ENCODE measurements at regions not wholly inside any gene's neighbourhood (a gene's known extent, or its start where the extent isn't known, plus 50 kb on each side); places are given as distances from the start of the nearest gene placed in this dataset.

DNA sequence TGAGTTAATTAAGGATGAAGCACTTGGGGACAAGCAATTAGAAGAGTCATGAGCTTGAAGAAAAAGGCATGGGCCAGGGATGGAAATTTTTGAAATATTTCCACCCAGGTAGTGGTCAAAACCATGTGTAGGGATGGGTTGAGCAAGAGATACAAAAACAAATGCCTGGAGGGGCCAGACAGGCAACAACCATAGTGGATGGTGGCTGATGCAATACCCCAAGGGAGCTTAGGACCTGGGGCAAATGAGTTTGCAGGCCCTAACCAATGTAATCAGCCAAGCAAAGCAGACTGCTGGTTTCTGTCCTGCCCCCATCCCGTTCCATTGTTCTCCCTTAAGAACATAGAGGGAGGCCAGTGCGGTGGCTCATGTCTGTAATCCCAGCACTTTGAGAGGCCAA is 119.1 kb upstream of the FGGY start:
- Histone ChIP-seq H3K27me3 (ENCODE audit: control insufficient read depth, insufficient read depth, low read length) (no peaks in the 10 kb centered on the region), H3K36me3 (replicated peaks; ENCODE audit: control insufficient read depth, insufficient read depth, low read length) (no peaks in the 10 kb centered on the region), H3K4me3 (ENCODE audit: insufficient read depth, low read depth, low read length) (no peak overlapping the region)
- DNase-seq, result no peak

DNA sequence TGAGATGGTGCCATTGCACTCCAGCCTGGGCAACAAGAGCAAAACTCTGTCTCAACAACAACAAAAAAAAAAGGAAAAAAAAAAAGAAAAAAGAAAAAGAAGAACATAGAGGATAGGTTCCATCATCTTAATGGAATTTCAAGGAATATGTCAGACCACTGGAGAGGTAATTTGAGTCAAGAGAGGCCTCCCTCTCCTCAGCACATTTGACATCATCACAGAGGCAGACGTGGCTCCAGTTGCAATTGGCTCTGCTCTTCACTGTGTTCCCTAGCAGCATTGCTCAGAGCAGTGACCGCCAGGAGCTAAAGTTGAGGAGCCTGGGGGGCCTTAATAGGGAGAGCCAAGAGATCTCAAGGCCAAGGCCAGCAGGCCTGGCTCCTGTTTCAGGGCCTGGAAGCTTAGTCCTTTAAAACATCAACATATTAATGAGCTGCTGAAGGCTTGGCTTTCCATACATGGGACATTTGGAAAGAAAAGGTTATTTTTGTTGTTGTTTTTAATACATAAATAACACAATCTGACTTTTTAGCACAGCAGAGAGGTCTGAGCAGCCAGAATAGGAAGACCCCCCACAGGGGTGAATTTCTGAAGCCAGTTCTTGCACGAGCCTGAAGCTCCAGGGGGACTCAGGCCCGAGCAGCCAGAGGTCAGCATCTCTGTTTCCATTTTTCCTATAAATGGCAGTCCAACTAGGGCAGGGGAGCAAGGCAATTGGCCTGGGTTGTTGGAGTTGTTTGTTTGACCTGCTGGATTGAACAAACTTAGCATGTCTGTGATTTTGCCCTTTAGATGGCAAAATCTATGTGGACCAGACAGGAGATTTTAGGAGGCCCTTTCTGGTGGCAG is 118.3 kb upstream of the FGGY start:
- no peaks in the 10 kb centered on the region for H3K36me3 ChIP-seq (replicated peaks; ENCODE audit: control insufficient read depth, insufficient read depth, low read length)
- H3K4me3 ChIP-seq (ENCODE audit: insufficient read depth, low read depth, low read length), result no peak overlapping the region
- H3K27me3 ChIP-seq (ENCODE audit: control insufficient read depth, insufficient read depth, low read length), result no peaks in the 10 kb centered on the region
- no peak for DNase-seq

DNA sequence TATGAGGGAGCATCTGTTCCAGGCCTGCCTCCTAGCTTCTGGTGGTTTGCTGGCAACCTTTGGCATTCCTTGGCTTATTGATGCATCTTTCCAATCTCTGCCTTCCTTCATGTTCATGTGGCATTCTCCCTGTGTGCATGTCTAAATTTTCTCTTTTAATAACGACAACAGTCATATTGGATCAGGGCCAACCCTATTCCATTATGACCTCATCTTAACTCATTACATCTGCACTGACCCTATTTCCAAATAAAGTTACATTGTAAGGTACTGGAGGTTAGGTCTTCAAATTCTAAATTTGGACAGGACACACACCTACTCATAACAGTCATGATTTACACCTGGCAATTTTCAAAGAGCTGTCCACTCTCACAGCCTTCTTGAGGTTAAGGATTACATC is 117.2 kb upstream of the FGGY start:
- no peaks in the 10 kb centered on the region for H3K36me3 ChIP-seq (replicated peaks; ENCODE audit: control insufficient read depth, insufficient read depth, low read length)
- no peak overlapping the region for H3K4me3 ChIP-seq (ENCODE audit: insufficient read depth, low read depth, low read length)
- no peak for DNase-seq

DNA sequence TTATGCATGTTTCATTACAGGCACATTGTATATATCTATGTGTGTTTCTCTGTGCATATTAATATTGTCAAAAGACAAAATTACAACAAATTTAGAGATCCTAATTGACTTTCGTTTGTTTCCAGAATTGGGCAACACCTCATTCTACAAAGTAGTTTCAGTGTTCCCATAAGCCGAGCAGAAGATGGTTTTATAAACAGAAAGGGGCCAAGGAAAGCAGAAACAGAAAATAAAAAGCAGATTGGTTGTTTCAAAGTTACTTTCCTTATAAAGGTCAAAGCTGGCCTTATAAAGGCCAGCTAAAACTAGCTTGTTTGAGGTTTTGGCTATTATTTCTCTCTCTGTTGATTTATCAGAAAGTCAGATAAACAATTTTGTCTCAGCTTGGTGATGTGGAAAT is 116.2 kb upstream of the FGGY start:
- Histone ChIP-seq H3K4me3 (ENCODE audit: insufficient read depth, low read depth, low read length) (no peak overlapping the region), H3K27me3 (ENCODE audit: control insufficient read depth, insufficient read depth, low read length) (no peaks in the 10 kb centered on the region), H3K36me3 (replicated peaks; ENCODE audit: control insufficient read depth, insufficient read depth, low read length) (no peaks in the 10 kb centered on the region)
- no peak for DNase-seq

More for the DNA sequence above, 117.2 kb upstream of the FGGY start:
- no peaks in the 10 kb centered on the region for H3K27me3 ChIP-seq (ENCODE audit: control insufficient read depth, insufficient read depth, low read length)

DNA sequence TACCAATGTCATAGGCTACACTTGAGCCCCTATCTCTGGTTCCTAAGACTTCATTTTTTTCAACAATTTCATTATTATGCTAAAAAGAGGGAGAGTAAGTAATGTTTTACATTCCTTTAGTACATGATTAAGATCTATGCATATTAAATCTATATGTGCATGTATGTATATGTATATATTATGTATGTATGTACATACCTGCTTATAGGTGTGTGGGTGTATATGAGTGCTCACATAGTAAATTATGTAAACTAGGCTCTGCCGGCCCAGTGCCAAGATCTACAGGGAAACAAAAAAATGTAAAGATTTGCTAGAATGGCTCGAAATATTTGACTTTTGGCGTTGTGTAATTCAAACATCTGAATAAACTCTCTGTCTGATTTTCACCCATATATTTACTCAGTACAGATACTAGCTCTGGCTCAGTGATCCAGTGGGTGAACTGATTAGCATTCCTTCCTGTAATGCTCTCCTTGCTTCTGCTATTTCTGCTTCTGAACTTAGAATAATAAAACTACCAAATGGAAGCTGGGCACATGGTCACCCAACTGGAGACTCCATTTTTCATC is 113.1 kb upstream of the FGGY start:
- Histone ChIP-seq H3K27me3 (ENCODE audit: control insufficient read depth, insufficient read depth, low read length) (no peaks in the 10 kb centered on the region), H3K36me3 (replicated peaks; ENCODE audit: control insufficient read depth, insufficient read depth, low read length) (no peaks in the 10 kb centered on the region), H3K4me3 (ENCODE audit: insufficient read depth, low read depth, low read length) (no peak overlapping the region)
- no peak for DNase-seq

DNA sequence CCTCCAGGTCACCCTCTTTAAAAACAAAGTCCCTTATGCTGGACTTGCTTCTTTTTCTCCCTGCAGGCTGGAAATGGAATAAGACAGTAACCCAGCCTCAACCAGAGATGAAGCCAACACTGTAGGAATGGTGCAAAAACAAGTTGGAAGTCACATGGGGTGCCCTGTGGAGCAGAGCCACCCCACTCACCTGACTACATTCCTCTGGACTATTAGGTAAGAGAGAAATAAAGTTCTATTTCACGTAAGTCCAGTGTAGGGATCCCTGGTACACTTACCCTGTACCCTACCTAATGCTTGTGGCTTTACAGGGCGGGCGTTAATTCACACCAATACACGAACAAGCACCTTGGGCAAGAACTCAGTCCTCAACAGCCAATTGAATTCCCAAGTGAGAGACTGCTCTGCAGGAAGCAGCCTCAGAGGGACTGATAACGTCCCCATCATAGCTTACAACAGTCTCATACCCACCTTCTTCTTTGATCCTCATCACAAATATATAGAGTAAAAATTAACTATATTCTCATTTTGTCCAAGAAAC is 112.5 kb upstream of the FGGY start:
- no peaks in the 10 kb centered on the region for H3K36me3 ChIP-seq (replicated peaks; ENCODE audit: control insufficient read depth, insufficient read depth, low read length)
- no peak overlapping the region for H3K4me3 ChIP-seq (ENCODE audit: insufficient read depth, low read depth, low read length)
- no peaks in the 10 kb centered on the region for H3K27me3 ChIP-seq (ENCODE audit: control insufficient read depth, insufficient read depth, low read length)
- no peak for DNase-seq

DNA sequence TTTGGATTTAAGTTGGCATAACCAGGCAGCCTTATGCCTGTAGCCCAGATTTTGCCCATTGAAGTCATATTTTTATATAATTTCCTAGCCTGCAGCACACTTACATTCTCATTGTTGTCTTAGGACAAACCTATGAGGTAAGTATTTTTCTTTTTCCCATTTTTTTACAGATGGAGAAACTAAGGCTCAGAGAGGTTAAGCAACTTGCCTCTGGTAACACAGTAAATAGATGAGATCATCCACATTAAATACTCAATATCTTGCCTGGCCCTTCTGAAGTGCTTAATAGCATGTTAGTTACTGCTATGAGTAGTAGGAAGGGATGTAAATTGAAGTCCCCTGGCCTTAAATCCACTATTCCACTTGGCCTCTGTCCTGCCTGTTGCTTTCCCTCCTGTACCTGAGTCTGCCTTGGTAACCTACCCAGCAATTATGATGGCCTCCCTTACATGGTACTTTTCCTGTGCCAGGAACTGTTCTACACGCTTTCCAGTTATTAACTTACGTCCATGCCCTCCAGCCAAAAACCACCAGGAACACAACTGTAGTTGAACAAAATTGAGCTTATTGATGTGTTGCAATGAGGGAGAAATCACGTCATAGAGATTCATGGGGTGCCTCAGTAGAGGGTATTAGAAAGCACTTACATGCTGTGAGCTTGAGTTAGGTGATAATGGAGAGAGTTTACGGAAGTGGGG is 111.6 kb upstream of the FGGY start:
- DNase-seq, result no peak
- Histone ChIP-seq H3K36me3 (replicated peaks; ENCODE audit: control insufficient read depth, insufficient read depth, low read length) (no peaks in the 10 kb centered on the region), H3K4me3 (ENCODE audit: insufficient read depth, low read depth, low read length) (no peak overlapping the region), H3K27me3 (ENCODE audit: control insufficient read depth, insufficient read depth, low read length) (no peaks in the 10 kb centered on the region)

DNA sequence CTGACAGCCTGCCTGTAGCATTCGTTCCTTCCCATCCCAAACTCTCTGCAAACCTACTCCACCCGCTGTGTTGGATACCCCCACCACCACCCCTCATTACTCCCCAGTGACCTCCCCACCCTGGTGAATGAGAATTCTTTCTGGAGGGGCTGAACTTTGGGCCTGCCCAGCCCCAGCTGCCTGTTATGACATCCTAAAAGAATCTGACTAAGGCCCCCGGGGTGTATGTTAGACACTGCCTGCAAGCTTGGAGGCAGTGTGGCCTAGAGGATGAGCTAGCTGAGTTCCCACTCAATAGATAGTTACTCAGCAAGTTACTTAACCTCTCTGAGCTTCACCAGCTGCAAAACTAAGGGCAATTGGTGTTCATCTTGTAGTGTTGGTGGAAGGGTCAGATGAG is 110.2 kb upstream of the FGGY start:
- DNase-seq, result no peak
- Histone ChIP-seq H3K27me3 (ENCODE audit: control insufficient read depth, insufficient read depth, low read length) (no peaks in the 10 kb centered on the region), H3K4me3 (ENCODE audit: insufficient read depth, low read depth, low read length) (no peak overlapping the region), H3K36me3 (replicated peaks; ENCODE audit: control insufficient read depth, insufficient read depth, low read length) (no peaks in the 10 kb centered on the region)

DNA sequence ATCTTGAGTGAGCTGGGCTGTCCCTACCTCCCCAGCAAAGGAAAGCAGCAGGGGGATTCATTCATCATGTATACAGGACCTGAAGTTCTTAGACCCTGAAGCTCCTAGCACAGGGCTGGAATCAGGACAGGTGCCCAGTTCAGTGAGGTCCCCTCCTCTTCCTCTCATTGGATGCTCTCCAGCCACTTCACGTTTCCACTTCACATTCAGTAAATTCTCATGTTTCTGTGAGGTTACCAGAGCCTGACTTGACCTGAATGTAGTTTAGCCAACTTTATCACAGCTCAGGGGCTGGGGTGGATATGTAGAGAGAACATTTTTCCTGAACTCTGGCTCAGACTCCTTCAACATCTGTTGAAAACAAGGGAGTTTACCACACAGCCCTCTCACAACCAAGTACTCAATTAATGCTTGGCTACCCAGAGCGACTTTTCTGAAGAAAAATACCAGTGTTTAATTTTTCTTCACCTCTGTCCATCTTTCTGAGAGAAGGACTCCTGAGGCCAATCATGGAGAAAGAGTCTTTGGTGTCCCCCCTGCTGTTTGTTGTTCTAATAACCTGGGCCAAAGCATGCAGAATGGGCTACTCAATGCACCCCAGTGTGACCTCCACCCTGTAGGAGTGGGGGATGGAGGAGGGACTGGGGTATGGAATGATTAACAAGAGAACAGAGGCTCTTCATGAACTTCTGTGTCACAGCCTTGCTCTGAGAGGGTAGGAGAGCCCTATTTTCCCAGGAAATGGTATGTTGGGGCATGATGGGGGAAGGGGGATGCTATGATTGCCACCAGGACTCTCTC is 108.3 kb upstream of the FGGY start:
- Histone ChIP-seq H3K4me3 (ENCODE audit: insufficient read depth, low read depth, low read length) (no peak overlapping the region), H3K27me3 (ENCODE audit: control insufficient read depth, insufficient read depth, low read length) (no peaks in the 10 kb centered on the region), H3K36me3 (replicated peaks; ENCODE audit: control insufficient read depth, insufficient read depth, low read length) (no peaks in the 10 kb centered on the region)
- DNase-seq, result no peak

DNA sequence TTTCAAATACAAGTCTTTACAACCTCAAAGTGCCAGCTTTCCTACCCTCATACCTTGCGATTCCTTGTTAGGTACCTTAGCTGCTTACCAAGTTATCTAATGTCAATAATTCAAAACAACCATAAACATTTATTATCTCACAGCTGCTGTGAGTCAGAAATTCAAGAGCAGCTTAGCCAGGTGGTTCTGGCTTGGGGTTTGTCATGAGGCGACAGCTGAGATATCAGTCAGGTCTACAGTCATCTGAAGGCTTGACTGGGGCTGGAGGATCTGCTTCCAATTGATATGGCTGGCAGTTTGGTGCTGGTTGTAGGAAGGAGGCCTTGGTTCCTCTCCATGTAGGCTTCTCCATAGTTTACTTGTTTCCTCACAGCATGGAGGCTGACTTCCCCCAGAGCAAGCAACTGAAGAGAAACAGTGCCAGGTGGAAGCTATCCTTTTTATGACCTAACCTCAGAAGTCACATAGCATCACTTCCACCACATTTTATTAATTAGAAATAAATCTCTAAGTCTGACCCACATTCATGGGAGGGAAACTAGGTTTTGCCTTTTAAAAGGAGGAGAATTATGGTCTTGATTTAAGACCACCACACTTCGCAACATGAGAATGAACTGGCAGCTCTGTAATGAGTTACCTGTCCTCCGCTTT is 103.3 kb upstream of the FGGY start:
- DNase-seq, result no peak
- no peaks in the 10 kb centered on the region for H3K27me3 ChIP-seq (ENCODE audit: control insufficient read depth, insufficient read depth, low read length)
- H3K4me3 ChIP-seq (ENCODE audit: insufficient read depth, low read depth, low read length), result no peak overlapping the region
- no peaks in the 10 kb centered on the region for H3K36me3 ChIP-seq (replicated peaks; ENCODE audit: control insufficient read depth, insufficient read depth, low read length)

DNA sequence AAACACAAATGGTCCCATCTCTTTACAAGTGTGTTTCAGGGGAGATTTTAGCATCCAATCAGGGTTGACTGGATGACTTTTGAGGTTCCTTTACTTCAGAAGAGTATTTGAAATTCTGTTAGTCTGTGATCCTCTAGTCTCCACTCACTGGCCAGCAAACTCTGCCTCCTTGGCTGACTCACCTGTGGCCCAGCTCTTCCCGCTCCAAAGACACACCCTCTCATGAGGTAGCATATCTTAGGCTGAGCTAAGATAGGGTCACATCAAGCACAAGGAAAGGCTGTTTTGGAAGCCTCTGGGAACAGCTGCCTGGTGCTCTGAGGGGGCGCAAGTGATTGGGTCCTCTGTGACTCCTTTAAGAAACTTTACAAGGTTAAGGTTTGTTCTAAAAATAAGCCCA is 102.3 kb upstream of the FGGY start:
- no peaks in the 10 kb centered on the region for H3K27me3 ChIP-seq (ENCODE audit: control insufficient read depth, insufficient read depth, low read length)
- no peaks in the 10 kb centered on the region for H3K36me3 ChIP-seq (replicated peaks; ENCODE audit: control insufficient read depth, insufficient read depth, low read length)
- no peak for DNase-seq
- H3K4me3 ChIP-seq (ENCODE audit: insufficient read depth, low read depth, low read length), result no peak overlapping the region

DNA sequence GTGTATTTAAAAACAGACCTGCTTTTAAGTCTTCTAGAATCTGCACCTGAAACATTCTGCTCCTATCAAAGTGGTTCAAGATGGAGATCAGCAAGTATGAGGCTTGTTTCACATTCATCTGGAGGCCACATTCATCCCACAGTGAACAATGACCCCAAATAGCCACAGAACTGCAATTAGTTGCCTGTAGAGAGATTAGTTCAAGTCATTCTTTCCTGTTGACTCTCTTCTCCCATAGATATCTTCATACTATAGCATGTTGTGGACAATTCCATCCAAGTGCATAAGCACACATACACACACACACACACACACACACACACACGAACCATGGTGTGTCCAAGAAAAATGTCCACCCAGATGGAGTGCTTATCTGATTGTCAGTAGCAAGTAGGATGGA is 101.7 kb upstream of the FGGY start:
- H3K27me3 ChIP-seq (ENCODE audit: control insufficient read depth, insufficient read depth, low read length), result no peaks in the 10 kb centered on the region
- no peaks in the 10 kb centered on the region for H3K36me3 ChIP-seq (replicated peaks; ENCODE audit: control insufficient read depth, insufficient read depth, low read length)
- no peak for DNase-seq
- no peak overlapping the region for H3K4me3 ChIP-seq (ENCODE audit: insufficient read depth, low read depth, low read length)

DNA sequence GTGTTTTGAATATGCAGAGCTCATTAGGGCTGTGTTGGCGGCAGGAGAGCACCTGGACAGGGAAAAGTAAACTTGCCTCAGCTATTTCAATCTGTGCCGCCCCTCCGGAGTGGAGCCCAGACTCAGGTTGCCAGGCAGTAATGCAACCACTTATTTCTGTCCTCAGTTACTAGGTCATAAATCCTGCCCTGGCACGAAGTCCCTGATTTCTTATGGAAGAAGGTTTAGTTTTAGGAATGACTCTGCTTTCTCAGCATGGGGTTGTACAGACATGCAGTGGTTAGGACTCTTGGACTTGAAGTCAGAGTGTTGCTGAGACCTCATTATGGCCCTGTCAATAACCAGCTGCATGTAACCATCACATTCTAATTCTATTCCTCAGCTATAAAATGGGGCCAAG is 98.3 kb upstream of the FGGY start:
- H3K4me3 ChIP-seq (ENCODE audit: insufficient read depth, low read depth, low read length), result no peak overlapping the region
- DNase-seq, result no peak
- no peaks in the 10 kb centered on the region for H3K36me3 ChIP-seq (replicated peaks; ENCODE audit: control insufficient read depth, insufficient read depth, low read length)
- H3K27me3 ChIP-seq (ENCODE audit: control insufficient read depth, insufficient read depth, low read length), result no peaks in the 10 kb centered on the region

DNA sequence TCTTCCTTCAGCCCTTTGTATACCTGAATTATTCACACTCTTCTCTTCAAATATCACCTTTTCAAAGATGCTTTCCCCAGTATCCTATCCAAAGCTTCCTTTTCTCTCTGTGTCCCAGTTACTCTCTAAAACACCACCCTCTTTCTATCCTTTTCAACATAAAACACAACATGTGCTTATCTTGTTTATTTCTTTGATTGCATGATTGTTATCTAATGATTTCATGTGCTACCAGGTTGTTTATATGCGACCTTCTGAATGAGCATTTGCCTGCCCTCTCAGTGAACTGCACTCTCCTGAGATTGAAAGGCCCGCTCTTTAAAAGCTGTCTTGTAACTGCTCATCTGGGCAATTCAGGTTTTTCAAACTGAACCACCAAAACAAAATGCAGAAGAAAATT is 97.7 kb upstream of the FGGY start:
- no peak overlapping the region for H3K4me3 ChIP-seq (ENCODE audit: insufficient read depth, low read depth, low read length)
- no peak for DNase-seq
- no peaks in the 10 kb centered on the region for H3K27me3 ChIP-seq (ENCODE audit: control insufficient read depth, insufficient read depth, low read length)
- no peaks in the 10 kb centered on the region for H3K36me3 ChIP-seq (replicated peaks; ENCODE audit: control insufficient read depth, insufficient read depth, low read length)

All from H7 (cell line).